GM19025 (cell line): ENCODE measurements at regions not wholly inside any gene's neighbourhood (a gene's known extent, or its start where the extent isn't known, plus 50 kb on each side); places are given as distances from the start of the nearest gene placed in this dataset.

Source experiments
- ATAC-seq: cut with Tn5 transposase; IDR thresholded peaks from one replicate; pipeline ENCODE4 v1.9.1; 2021; ENCODE audit warnings: mild to moderate bottlenecking, low read depth, moderate library complexity; ENCODE audit not compliant: unreplicated experiment

DNA sequence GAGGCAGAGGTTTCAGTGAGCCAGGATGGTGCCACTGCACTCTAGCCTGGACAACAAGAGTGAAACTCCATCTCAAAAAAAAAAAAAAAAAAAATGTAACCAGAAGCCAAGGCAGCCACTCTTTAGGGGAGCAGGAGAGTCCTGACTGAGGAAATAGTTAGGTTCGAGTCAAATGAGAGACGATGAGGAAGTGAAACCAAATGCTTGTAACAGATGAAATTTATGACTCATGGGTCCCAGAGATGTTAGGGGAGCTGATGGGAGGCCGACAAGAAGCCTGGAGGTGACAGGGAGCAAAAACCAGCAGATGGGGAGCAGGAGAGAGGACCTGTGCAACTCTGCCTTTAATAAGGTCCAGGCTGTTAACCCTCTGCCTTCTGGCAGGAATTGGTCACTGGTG lies 756.1 kb upstream of the DDX18 start:
- ATAC-seq, result no peak

DNA sequence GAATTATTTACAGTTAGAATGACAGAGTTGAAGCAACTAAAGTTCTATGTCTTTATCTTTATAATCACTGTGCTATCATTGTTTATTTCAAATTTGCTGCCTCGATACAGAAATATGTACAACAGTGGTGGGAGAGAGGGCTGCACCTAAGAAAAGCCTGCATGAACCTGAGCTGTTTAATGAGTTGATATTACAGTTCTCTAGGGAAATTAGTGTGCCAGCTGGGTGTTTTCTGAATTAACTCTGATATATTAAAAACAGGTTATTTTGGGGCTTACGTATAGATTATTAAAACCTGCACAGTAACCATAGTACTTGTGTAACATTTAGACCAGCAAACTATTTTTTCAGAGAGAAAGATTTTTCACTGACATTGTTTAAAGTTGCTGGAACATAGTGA lies 750.5 kb upstream of the DDX18 start:
- ATAC-seq, result no peak

DNA sequence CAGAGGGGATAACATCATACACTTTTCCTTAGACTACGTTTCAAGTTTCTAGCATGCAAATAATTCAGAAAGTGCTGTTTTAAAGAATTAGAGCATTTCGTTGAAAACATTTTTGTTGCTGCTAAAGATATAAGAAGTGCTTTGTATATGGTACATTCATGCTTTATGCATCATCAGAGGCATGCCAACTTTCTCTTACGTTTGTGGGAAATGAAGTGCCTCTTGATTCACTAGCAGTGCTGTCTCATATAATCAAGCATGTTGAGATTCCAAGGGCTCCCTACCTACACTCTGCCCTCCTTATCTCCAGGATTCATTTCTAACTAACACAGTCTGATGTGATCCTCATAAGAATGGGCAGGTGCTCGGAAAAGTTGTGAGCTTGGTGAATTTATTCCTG lies 748.6 kb upstream of the DDX18 start:
- no peak for ATAC-seq

DNA sequence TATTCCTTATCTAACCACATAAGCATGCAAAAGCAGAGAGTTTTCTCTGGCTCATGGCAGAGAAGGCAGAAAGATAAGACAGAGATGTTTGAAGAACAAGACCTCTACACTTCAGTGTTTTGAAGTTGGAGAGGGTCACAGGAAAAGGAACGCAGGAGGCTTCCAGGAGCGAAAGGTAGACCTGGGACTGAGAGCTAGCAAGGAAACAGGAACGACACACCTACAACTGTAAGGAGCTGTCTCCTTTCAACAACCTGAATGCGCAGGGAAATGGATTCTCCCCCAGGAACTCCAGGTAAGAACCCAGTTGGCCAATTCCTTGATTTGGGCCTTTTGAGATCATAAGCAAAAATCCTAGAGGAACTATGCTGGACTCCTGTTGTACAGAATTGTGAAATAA lies 746.6 kb upstream of the DDX18 start:
- no peak for ATAC-seq

DNA sequence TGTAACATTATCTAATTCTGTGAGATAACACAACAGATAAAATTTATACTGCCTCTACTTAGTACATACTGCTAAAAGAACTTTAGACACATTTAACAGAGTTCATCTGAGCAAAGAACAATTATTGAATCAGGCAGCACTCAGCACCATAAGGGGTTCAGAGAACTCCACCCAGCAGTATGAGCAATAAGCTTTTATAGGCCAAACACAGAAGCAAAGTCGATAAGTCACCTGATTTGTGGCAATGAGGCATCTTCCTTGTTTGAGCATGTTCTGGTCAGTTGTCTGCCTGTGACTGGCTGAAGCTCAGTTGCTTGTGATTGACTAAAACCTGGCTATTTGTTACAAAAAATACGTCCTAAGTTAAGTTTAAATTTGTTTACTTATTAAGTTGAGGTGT lies 746.1 kb upstream of the DDX18 start:
- ATAC-seq, result no peak

DNA sequence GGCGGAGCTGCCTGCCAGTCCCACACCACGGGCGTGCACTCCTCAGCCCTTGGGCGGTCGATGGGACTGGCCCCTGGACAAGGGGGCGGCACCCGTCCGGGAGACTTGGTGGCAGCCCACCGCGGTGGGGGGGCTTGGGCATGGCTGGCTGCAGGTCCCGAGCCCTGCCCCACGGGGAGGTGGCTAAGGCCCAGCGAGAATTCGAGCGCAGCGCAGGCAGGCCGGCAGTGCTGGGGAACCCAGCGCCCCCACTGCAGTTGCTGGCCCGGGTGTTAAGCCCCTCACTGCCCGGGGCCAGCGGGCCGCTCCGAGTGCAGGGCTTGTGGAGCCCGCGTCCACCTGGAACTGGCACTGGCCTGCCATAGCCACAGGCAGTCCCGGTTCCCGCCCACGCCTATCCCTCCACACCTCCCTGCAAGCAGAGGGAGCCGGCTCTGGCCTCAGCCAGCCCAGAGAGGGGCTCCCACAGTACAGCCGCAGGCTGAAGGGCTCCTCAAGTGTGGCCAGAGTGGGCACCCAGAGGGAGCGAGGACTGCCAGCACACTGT lies 742.9 kb upstream of the DDX18 start:
- ATAC-seq, result no peak

DNA sequence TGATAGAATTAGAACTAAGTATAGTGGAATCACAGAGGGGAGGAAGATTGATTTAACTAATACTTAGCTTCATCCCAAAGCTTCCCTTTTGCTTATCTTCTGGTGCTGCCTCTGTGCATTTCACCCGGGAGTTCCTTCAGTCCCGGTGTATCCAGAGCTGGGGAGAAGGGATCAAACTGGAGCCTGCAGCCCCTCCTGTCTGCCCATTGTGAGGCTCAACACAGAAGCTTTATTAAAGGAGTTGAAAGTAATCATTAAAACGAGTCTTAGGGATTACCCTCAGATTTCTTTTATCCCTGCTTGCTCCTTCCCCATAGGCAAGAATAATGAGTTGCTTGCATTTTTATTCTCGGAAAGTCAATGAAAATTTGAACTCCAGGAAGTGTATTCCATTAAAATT lies 739.7 kb upstream of the DDX18 start:
- ATAC-seq, result no peak

DNA sequence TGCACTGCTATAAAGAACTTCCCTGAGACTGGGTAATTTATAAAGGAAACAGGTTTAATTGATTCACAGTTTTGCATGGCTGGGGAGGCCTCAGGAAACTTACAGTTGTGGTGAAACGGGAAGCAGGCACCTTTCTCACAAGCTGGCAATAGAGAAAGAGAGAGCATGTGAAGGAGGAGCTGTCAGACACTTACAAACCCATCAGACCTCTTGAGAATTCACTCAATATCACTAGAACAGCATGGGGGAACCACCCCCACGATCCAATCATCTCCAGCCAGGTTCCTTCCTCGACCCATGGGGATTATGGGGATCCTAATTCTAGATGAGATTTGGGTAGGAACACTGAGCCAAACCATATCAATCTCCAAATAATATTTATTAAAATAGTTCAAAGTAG lies 729.2 kb upstream of the DDX18 start:
- ATAC-seq, result no peak

DNA sequence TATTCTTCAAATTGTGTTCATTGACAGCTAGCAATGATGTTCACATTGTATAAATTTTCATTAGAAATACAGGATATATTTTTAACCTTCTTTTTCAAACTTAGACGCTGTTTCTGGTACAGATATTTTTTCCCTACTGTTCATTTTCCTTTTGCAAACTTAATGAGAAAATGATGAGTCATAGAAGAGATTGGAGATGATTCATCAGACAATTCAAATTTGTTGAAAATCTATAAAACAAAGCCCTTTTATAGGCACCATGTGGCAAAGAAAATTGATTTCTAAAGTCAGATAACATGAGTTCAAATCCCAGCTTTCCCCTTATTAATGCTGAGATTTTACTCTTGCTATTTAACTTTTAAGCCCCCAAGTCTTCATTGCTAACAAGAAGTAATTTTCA lies 728.8 kb upstream of the DDX18 start:
- no peak for ATAC-seq

DNA sequence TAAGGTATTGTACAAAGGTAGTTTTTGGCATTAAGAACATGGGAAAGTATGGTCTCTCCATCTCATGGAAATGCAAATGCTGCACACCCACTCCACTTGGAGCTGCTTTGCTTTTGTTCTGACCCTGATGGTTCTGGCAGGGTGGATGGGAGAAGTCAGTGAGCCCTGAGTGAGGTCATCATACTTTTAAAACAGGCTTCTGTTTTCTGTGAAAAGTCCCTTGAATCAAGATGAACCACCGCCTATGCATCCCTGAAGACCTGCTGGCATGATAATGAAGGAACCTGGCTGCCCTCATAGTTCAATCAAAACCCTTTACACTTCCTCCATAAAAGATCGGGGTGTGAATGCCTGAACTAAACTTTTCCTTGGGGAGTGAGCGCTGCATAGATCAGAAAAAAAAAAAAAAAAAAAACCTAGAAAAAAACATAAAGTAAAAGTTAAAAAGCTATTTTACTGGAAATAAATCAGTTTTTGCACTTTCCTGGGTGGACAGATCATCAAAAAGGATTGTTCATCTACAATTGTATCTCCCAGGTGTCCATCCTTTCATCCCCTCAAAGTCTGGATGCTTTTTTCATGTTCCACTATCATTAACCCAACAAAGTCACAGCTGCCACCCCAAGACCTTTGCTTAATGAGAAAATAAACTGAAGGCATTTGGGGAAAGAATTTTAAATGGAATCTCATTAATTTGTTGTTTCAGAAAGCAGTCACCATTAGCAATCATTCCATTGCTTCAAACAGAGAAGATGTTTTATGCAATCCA lies 728.1 kb upstream of the DDX18 start:
- ATAC-seq, result no peak

DNA sequence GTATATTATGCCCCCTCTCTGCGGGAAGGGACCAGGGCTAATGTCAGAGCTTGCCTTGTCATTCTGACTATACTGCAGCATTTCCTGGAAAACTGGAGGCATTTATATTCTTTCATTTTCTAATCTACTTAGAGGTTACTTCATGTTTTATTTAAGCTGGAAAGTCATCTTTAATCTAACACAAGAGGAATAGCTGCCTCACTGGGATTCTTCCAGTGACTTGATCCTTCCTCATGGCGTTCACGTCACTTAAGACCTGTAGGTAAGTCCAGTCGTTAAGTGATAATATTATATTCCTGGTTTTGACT lies 727.6 kb upstream of the DDX18 start:
- no peak for ATAC-seq

DNA sequence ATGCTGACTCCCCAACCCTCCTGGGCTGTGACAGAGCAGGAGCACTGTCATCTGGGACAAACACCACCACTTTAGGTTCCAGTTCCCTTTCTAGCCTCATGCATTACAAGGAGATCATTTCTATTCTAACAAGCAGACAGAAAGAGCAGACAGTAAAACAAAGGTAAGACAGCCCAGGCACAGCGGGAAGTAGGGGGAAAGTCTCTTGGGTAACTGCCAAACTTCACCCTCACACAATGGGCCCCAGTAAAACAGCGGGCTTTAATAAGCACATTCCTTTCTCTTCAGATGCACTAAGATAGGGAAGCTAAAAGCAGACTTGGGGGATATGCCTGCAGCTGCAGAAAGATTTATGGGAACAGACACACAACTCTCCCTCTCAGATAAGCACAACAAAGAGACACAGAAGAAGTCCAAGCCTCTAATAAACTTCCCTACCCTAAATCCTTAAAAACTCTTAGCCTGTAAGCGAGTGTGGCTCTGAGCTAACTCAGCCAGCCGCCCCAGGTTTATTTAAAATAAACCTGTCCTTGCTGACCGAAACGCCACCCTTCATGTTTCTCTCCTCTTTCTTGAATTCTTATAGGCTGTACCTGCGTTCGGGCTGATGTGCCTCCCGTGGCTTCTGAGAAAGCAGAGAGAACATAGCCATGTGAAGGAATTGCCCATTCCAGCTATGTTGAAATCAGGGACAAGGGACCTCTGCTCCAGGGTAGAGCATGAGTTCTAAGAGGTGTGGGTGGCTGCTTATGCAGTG lies 726.8 kb upstream of the DDX18 start:
- no peak for ATAC-seq

DNA sequence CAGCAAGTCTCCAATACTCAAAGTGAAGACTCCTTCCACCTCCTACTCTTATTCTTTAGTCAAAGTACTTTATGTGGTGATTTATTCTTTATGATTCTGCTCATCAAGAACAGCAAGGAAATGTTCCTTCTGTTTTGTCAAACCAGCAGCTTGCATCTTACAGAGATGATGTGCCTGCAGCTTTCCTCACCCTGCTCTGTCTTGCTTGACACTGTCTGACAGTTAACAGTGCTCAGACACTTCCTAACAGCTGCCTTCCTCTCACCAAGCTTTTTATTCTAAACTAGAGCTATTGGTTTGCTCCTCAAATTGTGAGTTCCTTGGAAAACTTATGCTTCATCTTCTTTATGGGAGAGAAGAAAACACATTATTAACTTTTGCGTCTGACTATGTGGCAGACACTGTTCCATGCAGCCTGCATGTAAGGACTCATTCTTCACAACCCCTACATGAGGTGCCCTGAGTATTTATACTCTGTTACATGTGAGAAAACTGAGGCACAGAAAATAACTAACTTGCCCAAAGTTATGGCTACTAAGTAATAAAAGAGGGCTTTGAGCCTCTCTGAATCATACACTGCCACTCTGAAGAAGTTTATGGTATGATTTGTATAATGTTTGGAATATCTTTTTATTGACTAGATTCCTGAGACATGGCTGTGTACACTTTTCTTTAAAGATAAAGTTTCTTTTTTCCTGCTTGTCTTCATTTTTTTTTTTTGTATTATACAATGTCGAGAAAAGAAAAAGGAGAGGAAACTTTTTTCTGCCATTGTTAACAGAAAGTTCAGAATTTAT lies 723.3 kb upstream of the DDX18 start:
- no peak for ATAC-seq

DNA sequence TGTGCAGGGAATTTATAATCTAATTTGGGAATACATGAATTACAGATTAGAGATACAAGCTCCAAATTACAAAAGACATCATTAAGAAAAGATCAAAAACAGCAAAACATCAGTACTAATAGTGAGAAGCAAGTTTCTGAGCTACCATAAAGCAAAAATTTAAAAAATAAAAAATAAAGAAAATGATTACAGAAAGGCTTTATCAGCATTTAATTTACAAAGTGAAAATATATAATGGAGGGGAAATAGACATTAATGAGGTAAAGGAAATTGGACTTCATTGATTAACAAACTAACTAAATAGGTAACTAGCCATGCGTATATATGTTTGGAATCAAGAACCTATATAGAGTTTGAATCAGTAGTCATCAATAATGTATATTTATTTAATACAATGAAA lies 712.9 kb upstream of the DDX18 start:
- no peak for ATAC-seq

DNA sequence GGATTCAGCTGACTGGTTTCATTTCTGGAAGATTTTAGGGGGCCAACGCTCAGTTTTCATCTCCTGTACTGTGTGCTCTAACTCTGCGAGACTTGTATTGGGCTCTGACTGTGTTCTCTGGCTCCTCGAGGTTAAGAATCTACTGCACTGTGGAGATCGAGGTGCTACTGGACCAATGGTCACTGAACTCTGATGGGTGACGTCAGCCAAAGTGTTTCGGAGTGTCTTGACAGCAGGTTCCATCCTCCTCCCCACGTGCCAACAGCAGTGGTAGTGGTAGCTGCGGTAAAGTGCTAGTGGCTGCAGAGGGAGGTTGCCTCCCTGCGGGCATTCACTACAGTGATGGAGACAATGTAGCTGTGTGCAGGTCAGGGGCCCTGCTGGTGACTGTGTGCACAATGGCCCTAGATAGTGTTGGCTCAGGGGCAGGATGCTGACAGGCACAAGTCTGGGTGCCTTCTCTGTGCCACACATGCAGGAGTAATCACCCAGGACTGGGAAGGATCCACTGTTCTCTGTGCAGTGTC lies 705.7 kb upstream of the DDX18 start:
- no peak for ATAC-seq

DNA sequence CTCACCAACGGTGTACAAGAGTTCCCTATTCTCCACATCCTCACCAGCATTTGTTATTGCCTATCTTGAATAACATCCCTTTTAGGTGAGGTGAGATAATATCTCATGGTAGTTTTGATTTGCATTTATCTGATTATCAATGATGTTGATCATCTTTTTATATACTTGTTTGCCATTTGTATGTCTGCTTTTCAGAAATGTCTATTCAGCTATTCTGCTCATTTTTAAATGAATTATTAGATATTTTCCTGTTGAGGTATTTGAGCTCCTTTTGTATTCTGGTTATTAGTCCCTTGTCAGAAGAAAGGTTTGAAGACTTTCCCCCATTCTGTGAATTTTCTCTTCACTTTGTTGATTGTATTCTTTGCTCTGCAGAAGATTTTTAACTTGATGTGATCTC lies 695.5 kb upstream of the DDX18 start:
- no peak for ATAC-seq

DNA sequence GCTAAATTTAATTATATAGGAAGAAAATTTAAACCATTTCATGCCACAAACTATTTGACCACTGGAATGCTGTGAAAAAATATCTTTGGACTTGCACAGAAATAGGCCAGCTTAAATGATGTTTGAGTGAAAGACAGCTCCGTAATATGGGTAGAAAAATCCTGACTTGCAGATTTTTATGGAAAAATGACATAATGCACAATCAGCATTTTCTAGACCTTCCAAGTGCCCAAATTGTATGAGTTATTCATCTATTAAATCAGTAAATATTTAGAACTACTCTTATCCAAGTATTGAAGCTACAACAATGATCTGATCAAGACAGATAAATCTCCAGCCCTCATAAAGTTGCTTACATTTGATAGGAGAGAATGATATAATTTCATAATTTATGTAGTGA lies 691.1 kb upstream of the DDX18 start:
- no peak for ATAC-seq

DNA sequence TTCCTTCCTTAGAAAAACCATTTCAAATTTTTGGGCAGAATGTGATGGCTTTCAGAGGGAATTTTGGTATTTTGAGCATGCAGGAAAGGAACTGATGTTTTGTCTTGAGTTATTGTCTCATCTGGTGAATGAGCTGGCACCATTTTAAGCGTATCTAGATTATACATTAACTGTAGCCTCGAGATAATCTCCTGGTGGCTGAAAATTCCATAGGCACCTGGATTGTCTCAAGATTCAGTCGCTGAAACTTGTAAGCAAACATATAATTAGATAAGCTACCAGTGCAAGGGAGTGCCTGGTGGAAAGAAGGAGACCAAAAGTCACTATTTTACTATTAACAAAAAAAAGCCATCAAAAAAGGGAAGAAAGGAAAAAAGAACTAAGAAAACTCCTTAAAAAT lies 687.8 kb upstream of the DDX18 start:
- ATAC-seq, result no peak

DNA sequence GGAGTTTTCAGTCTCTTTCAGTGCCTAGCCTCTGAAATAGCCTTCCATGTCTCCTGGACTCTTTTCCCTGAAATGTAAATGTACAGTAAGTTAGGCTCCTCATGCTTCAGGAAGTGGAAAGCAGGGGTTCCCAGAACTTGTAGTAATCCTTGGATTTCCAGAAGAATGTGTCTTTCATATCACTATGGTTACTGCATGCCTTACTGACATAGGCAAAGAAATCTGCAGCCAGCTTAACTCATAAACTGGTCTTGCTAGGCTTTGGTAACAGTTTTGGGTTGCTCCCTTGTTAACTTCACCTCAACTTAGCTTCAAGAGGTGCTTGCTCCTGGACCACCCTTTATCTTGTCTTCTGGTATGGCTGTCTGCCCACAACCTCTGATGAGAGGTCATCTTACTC lies 686.8 kb upstream of the DDX18 start:
- ATAC-seq, result no peak

DNA sequence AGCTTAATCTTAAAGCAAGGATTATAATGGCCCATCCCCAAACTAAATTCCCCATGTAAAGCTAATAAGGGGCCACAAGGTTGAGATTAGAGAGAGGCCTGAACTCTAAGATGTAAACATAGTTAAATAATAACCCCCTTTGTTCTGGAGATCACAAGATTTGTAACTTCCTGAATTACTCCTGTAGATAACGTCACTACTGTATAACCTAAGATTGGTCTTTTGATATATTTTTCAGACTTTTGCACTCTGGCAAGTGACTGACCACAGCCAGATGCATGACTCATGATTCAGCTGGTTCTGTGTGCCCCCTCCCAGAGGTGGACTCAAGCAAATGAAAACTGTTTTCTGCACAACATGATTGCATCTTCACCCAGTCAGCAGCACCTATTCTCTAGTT lies 686.0 kb upstream of the DDX18 start:
- no peak for ATAC-seq

DNA sequence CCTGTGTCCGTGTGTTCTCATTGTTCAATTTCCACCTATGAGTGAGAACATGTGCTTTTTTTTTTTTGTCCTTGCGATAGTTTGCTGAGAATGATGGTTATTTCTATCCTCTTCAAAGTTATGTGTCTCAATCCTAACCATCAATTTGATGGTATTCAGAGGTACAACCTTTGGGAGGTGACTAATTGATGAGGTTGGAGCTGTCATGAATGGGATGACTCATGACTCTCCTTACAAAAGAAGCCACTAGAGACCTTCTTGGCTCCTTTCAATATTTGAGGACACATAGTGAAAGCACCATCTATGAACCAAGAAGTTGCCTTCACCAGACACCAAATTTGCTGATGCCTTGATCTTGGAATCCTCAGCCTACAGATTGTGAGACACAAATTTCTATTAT lies 677.1 kb upstream of the DDX18 start:
- ATAC-seq, result no peak
